Tibial nerve (tissue), 4 donors: ENCODE measurements at regions not wholly inside any gene's neighbourhood (a gene's known extent, or its start where the extent isn't known, plus 50 kb on each side); places are given as distances from the start of the nearest gene placed in this dataset.
"Not testable (repeated sequence)": the region's sequence is repeated elsewhere in the genome, so short reads cannot be mapped to it uniquely, and the experiment has no call there.

Source experiments
- DNase-seq, 2 donors: peaks; one replicate each; pipeline ENCODE4 v3.0.0-alpha.2; 2019; ENCODE audit warnings: low spot score in 2 of 2
- H3K27ac ChIP-seq, 4 donors: fragments of 200-600 bp; sonication (generic) in 3 of 4; one replicate each; pipeline ENCODE4 v1.5.1; 2017 to 2019; ENCODE audit warnings: mild to moderate bottlenecking in 1 of 4
- H3K27me3 ChIP-seq, 2 donors: fragments of 200-600 bp; sonication (generic) in 1 of 2; one replicate each; pipeline versions ENCODE4 v1.5.1 to v1.6.0; 2017 to 2019
- H3K36me3 ChIP-seq, 3 donors: fragments of 200-600 bp; sonication (generic); one replicate each; pipeline ENCODE4 v1.5.1; 2018 to 2019
- H3K4me1 ChIP-seq, 4 donors: fragments of 200-600 bp; sonication (generic) in 3 of 4; one replicate each; pipeline ENCODE4 v1.5.1; 2017 to 2019
- H3K4me3 ChIP-seq, 4 donors: fragments of 200-600 bp; sonication (generic) in 3 of 4; one replicate each; pipeline ENCODE4 v1.5.1; 2017 to 2019; ENCODE audit warnings: mild to moderate bottlenecking in 1 of 4, moderate library complexity in 1 of 4
- H3K9me3 ChIP-seq, 4 donors: fragments of 200-600 bp; sonication (generic) in 3 of 4; one replicate each; pipeline ENCODE4 v1.5.1; 2017 to 2019
- CTCF ChIP-seq, 5 experiments: fragments of 200-600 bp in 3 of 5; fragments of 450-650 bp in 2 of 5; sonication (generic) in 3 of 5; IDR thresholded peaks; one replicate each; pipeline ENCODE4 v1.5.1; 2016 to 2019; ENCODE audit warnings: antibody characterized with exemption in 5 of 5, mild to moderate bottlenecking in 3 of 5, moderate library complexity in 2 of 5
- EP300 ChIP-seq, 2 donors: sonication (generic); formaldehyde crosslinking; IDR thresholded peaks; one replicate each; pipeline ENCODE4 v1.6.1; 2017; ENCODE audit warnings: antibody characterized with exemption in 2 of 2, mild to moderate bottlenecking in 1 of 2
- POLR2A ChIP-seq, 2 donors: fragments of 450-650 bp; IDR thresholded peaks; one replicate each; pipeline ENCODE4 v1.6.1; 2017; ENCODE audit warnings: antibody characterized with exemption in 2 of 2, mild to moderate bottlenecking in 2 of 2, moderate library complexity in 2 of 2
- WGBS, 2 donors: methylation state at CpG; one replicate each; pipeline ENCODE4 v1.1.5; 2018; 5-methylcytosine and 5-hydroxymethylcytosine counted together

GRCh38 chr7:159306012-159306411 lies 161.3 kb upstream of the VIPR2 start:
- Histone ChIP-seq H3K4me3 (no peak overlapping the region), H3K9me3 (peaks cover 0 to 6% (median 0%) of the 10 kb centered on the region in 4 donors), H3K36me3 (no peaks in the 10 kb centered on the region), H3K4me1 (no peaks in the 10 kb centered on the region), H3K27me3 (no peaks in the 10 kb centered on the region), H3K27ac (no peak overlapping the region)
- no peak for DNase-seq
- 90 to 92% methylated on average over 2 of the region's 2 CpGs for WGBS, 2 donors
- TF ChIP-seq CTCF (IDR thresholded peaks at IDR 0.05) (no peak), POLR2A (IDR thresholded peaks at IDR 0.05) (no peak), EP300 (IDR thresholded peaks at IDR 0.05) (no peak)

- H3K4me3 ChIP-seq, DNase-seq, H3K4me1 ChIP-seq, H3K36me3 ChIP-seq, H3K27me3 ChIP-seq, H3K9me3 ChIP-seq, H3K27ac ChIP-seq: not testable (repeated sequence)
- WGBS, 2 donors = 42 to 50% methylated on average over 3 of the region's 3 CpGs
These were observed 160.5 kb upstream of the VIPR2 start for GRCh38 chr7:159305185-159305584.

GRCh38 chr7:159303510-159303909 lies 158.8 kb upstream of the VIPR2 start:
- H3K27me3 ChIP-seq, H3K4me3 ChIP-seq, H3K27ac ChIP-seq, DNase-seq, H3K4me1 ChIP-seq, H3K36me3 ChIP-seq: not testable (repeated sequence)
- H3K9me3 ChIP-seq = peaks cover 0 to 12% (median 0%) of the 10 kb centered on the region in 4 donors
- 81 to 98% methylated on average over 2 of the region's 2 CpGs for WGBS, 2 donors

- DNase-seq = no peak
- Histone ChIP-seq H3K27ac (no peak overlapping the region), H3K9me3 (peaks cover 0 to 20% (median 0%) of the 10 kb centered on the region in 4 donors), H3K27me3 (no peaks in the 10 kb centered on the region), H3K36me3 (no peaks in the 10 kb centered on the region), H3K4me1 (no peaks in the 10 kb centered on the region), H3K4me3 (no peak overlapping the region)
- TF ChIP-seq EP300 (IDR thresholded peaks at IDR 0.05) (no peak), CTCF (IDR thresholded peaks at IDR 0.05) (no peak), POLR2A (IDR thresholded peaks at IDR 0.05) (no peak)
- WGBS, 2 donors = 38% methylated on average over 4 of the region's 4 CpGs
These were observed 151.5 kb upstream of the VIPR2 start for GRCh38 chr7:159296093-159296681.

GRCh38 chr7:159286487-159286886 lies 141.8 kb upstream of the VIPR2 start:
- H3K4me1 ChIP-seq, DNase-seq, H3K27me3 ChIP-seq, H3K36me3 ChIP-seq, H3K27ac ChIP-seq, H3K4me3 ChIP-seq: not testable (repeated sequence)
- peaks cover 0 to 29% (median 0%) of the 10 kb centered on the region in 4 donors for H3K9me3 ChIP-seq

- peaks cover 0 to 15% (median 0%) of the 10 kb centered on the region in 4 donors for H3K9me3 ChIP-seq
- no peak overlapping the region for H3K4me3 ChIP-seq
- WGBS, 2 donors = 71 to 73% methylated on average over 3 of the region's 3 CpGs
- no peaks in the 10 kb centered on the region for H3K36me3 ChIP-seq
- TF ChIP-seq EP300 (IDR thresholded peaks at IDR 0.05) (no peak), CTCF (IDR thresholded peaks at IDR 0.05) (no peak), POLR2A (IDR thresholded peaks at IDR 0.05) (no peak)
- no peak for DNase-seq
- H3K4me1 ChIP-seq = no peaks in the 10 kb centered on the region
- H3K27me3 ChIP-seq = no peaks in the 10 kb centered on the region
- H3K27ac ChIP-seq = no peak overlapping the region
These were observed 136.9 kb upstream of the VIPR2 start for GRCh38 chr7:159281573-159281972.

- H3K4me3 ChIP-seq = no peak overlapping the region
- no peaks in the 10 kb centered on the region for H3K4me1 ChIP-seq
- H3K36me3 ChIP-seq = no peaks in the 10 kb centered on the region
- WGBS, 2 donors = 69 to 75% methylated on average over 3 of the region's 3 CpGs
- no peak overlapping the region for H3K27ac ChIP-seq
- no peak for TF ChIP-seq EP300 (IDR thresholded peaks at IDR 0.05)
- TF ChIP-seq CTCF (IDR thresholded peaks at IDR 0.05) = no peak
- no peak for TF ChIP-seq POLR2A (IDR thresholded peaks at IDR 0.05)
- no peak for DNase-seq
- peaks cover 0 to 2% (median 0%) of the 10 kb centered on the region in 4 donors for H3K9me3 ChIP-seq
- no peaks in the 10 kb centered on the region for H3K27me3 ChIP-seq
These were observed 135.3 kb upstream of the VIPR2 start for GRCh38 chr7:159280008-159280407.
